HG03103 (cell line): ENCODE measurements at regions not wholly inside any gene's neighbourhood (a gene's known extent, or its start where the extent isn't known, plus 50 kb on each side); places are given as distances from the start of the nearest gene placed in this dataset.
"Not testable (repeated sequence)": the region's sequence is repeated elsewhere in the genome, so short reads cannot be mapped to it uniquely, and the experiment has no call there.

Experiments
- ATAC-seq: cut with Tn5 transposase; IDR thresholded peaks from one replicate; pipeline ENCODE4 v1.9.1; 2021; ENCODE audit warnings: low read depth; ENCODE audit not compliant: unreplicated experiment

DNA sequence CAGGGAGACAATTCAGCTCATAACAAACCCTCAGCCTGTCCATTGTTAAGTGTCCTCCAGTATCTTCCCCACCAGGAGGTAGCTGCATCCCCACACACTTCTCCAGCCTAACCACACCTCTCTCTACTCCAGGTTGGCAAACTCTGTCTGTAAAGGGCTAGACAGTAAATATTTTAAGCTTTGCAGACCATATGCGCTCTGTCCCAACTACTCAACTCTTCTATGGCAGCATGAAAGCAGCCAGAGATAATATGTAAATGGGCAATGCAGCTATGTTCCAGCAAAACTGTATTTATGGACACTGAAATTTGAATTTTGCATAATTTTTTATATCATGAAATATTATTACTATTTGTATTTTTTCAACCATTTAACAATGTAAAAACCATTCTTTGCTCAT, 230.4 kb upstream of the STT3B start:
- no peak for ATAC-seq

- no peak for ATAC-seq
Measured at GRCh38 chr3:31305340-31305739, 227.4 kb upstream of the STT3B start.

DNA sequence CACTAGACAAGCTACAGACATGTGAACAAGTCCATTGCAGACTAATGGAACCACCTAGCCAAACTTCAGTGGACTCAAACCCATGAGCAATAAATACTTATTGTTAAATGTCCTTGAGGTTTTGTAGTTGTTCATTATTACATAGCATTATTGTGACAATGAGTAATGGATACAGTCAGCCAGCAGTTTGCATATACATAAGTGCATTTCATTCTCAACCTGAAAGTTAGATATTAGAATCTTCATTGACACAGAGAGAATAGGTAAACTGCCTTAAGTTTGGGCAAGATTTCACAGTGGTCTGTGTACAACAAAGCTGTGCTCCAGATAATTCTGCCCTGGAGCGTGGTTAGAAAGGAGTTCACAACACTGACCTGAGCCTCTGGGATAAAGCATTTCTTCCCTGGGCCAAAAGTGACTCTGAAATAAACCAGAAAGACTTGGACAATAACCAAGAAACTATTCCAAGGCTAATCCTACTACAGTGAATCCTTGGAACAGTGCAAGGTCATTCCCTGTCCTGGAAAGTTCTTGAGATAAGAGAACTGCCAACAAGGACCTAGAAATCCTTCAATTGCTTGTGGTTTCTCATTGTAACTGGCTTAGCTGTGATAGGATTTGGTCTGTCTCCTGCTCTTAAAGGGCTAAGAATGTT, 225.5 kb upstream of the STT3B start:
- ATAC-seq, result no peak

GRCh38 chr3:31311559-31311958, 221.2 kb upstream of the STT3B start:
- no peak for ATAC-seq

DNA sequence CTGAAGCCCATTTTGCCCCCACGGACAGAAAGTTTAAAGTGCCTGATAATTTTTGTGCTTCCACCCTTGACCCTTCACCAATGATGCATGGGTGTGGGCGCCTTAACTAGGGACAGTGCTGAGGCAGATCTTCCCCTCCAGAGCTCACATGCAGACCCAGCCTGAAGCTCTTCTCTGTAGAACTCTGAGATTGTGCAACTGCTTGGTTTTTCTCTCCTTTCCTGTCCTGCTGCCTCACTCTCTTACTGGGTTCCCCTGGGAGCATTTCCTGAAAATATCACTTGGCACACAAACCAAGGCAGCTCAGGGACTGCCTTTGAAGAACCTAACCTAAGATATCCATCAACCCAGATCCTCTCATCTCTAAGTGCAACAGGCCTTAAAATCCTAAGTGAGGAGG, 220.3 kb upstream of the STT3B start:
- ATAC-seq, result no peak

DNA sequence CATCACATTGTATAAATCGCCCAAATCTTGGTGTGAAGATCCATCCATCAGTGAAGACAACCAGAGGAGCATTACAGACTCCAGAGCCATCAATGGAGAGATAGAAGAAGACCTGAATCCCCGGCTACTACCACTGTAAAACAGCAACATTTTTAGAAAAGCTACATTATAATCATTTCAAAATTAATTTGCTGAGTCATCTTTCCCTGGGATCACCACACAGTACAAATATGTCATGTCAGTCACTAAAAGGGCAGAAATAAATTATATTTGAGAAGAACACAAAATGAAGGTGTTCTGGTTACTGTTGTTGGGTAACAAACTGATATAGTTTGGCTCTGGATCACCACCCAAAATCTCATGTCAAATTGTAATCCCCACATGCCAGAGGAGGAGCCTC, 218.5 kb upstream of the STT3B start:
- no peak for ATAC-seq

DNA sequence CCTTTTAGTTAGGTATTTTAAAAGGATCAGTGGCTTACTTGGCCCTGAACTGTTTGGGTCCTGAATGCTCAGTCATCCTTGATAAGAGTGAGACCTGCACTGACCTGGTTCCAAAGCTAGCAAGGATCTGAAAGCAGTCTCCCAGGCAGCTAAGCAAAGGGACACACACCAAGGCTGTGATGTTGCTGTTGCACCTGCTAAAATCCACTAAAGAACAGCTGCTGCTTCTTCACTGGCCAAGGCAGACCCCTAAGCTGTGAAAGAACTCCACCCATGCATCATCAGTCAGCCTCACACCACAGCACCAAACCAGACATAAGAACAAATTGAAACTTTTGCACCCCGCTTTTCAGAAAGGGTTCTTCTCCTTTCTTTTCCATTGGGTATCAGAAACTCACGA, 213.4 kb upstream of the STT3B start:
- no peak for ATAC-seq

GRCh38 chr3:31321620-31322019, 211.1 kb upstream of the STT3B start:
- ATAC-seq, result no peak

GRCh38 chr3:31322460-31322859, 210.3 kb upstream of the STT3B start:
- ATAC-seq, result no peak

DNA sequence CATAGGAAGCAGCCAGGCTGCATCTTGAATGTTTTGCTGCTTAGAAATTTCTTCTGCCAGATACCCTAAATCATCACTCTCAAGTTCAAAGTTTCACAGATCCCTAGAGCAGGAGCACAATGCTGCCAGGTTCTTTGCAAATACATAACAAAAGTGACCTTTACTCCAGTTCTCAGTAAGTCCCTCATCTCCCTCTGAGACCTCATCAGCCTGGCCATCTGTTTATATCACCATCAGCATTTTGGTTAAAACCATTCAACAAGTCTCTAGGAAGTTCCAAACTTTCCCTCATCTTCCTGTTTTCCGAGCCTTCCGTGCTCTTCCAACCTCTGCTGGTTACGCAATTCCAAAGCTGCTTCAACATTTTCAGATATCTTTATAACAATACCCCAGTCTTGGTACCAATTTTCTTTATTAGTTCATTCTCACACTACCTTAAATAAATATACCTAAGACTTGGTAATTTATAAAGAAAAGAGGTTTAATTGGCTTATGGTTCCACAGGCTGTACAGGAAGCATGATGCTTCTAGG, 204.8 kb upstream of the STT3B start:
- ATAC-seq, result not testable (repeated sequence)

GRCh38 chr3:31331278-31331677, 201.4 kb upstream of the STT3B start:
- no peak for ATAC-seq

DNA sequence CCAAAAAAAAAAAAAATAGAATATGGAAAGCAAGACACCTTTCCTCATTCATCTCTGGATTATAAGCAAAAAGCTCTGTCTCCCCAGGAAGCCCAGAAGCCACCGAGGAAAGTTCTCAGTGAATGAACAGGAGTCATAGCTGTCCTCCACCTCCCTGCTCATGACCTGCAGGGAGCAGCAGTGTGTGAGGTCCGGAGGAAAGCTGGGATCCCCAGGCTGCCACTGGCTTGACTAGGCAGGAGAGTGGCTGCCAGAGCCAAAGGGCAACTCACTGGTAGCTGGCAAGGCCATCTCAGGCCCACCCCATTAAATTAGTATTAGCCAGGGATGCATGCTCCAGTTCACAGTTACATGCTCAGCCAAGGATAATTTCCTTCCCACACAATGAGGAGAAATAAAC, 191.6 kb upstream of the STT3B start:
- ATAC-seq, result no peak

DNA sequence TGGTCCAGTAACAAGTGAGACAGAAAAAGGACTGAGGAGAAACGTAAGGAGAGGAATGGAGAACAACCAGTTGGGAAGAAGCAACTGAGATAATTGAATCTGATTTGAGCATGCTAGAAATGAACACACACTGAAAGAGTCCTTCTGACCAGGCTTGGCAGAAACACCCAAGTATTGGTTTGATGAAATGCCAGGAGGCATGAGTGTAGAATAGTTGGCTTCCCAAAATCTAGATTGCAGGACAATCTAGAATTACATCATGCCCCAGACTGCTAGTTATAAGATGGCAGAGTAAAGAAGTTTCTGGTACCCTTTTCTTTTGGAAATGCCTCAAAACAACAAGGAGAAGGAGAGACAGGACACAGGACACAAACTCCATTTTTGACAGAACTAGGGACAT, 189.7 kb upstream of the STT3B start:
- ATAC-seq, result no peak

DNA sequence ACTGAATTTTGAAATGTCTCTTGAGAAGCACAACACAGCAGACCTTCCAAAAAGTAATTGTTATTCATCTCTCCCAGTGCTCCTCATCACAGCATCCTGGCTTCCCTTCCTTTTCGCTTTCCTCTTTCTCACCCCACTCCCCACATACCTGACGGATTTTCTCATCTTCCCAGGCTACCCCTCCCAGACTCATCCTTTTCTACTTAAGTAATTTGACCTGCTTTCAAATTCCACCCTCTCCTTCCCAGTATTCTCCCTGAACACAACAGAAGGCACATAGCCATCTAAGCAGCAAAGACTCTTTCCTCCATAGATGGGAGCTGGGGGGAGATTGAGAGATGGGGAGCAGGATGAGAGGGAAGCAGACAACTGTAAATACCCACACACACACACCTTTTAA, 187.1 kb upstream of the STT3B start:
- no peak for ATAC-seq

- ATAC-seq, result no peak
Measured at GRCh38 chr3:31346542-31346979, 186.2 kb upstream of the STT3B start.

DNA sequence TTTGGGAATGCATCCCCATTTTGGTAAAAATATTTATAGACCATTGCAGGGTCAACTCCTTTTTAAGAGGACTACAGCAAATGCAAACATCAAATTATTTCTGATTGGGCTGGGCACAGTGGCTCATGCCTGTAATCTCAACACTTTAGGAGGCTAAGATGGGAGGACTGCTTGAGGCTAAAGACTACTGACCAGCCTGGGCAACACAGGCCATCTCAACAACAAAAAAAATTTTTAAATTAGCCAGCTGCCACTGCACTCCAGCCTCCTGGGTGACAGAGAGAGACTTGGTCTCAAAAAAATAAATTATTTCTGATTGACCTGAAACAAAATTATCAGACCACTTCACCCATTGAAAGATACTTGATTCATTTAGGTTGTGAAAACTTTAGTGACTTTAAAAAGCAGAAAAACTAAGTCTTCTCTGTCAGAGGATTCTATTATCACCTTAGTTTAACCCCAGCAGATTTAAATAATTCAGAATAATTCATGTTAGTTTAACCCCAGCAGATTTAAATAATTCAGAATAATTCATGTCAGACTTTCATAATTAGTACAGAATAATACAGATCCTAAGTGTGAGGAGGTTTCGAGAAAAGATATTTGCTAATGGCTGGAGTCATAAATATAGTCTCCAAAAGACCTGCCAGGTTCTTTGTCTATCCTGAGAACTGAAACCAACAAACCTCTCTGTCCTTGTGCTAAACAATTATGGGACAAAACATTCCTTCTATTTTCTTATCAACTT, 183.6 kb upstream of the STT3B start:
- ATAC-seq, result no peak

DNA sequence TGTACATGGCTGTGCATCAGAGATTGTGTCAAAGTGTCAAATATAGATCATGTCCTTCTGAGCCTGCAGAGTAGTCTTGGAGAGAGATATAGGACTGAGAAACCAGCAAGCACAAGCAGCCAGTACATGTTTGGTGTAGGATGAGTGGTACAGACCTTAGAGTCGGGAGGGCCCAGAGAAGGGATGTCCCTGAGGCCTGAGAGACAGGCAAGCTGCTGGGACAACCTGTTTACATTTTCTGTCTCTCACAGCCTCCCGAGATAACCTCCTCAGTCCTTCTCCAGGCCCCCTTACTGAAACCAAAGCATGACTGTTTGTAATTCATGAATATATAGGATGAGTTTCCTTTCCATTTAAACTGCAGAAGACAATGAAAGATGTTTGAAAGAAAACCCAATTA, 182.4 kb upstream of the STT3B start:
- no peak for ATAC-seq

DNA sequence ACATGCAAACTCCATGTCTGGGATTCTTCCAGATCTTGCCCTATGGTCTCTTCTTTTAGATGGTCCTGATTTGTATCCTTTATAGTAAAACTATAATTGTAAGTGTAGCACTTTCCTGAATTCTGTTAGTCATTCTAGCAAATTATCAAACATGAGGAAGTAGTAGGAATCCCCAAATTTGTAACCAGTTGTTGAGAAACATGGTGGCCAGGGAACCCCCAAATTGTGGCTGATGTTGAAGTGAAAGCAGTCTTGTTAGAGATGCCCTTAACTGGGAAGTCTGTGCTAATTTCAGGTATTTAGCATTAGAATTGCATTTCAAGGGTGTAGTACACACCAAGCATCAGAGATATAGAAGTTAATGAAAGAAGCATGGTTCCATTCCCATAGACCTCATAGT, 180.4 kb upstream of the STT3B start:
- ATAC-seq, result no peak

DNA sequence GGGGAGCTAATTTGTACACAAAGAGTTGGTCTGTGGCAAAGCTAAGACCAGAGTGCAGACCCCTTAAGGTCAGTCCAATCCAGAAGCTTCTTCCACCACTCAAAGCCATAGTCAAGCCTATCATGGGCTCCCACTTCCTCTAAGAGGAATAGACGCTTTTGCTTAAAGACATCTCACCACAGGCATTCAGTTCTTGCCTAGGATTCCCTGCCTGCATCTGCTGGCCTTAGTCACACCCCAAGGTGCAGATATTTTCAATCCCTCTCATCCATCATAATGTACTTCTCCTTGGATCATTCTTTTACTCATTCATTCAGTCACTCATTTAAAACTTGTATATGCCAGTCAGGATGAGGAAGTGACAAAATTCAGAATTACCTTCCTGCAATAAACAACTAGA, 179.6 kb upstream of the STT3B start:
- no peak for ATAC-seq

GRCh38 chr3:31354373-31354772, 178.4 kb upstream of the STT3B start:
- no peak for ATAC-seq

GRCh38 chr3:31355807-31356206, 176.9 kb upstream of the STT3B start:
- ATAC-seq, result no peak

DNA sequence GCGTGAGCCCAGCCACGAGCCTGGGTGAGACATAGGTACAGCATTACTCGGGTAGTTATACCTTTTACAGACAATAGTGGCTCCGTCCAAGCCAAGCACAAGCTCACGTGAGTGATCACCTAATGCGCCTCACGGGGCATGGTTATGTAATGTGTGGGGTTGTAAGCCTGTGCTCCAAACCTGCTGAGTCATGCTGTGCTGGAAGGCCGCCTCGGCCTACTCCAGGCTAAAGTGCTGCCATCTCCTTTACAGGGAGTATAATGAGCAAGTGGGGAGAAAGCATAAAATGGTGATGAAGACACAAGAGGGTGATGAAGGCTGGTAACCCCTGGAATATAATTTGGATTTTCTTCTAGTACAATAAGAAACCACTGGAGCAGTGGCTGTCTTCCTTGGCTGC, 175.8 kb upstream of the STT3B start:
- no peak for ATAC-seq
